Caco-2 (cell line): ENCODE measurements at regions not wholly inside any gene's neighbourhood (a gene's known extent, or its start where the extent isn't known, plus 50 kb on each side); places are given as distances from the start of the nearest gene placed in this dataset.

Experiments used
- BruUV-seq: library from RNA; stranded (reverse); fragments of 400-500 nt; replicated peaks from 2 replicates; lab custom pipeline; 2021; lab: Mats Ljungman, UMichigan
- CTCF ChIA-PET: fragments of 300-600 bp; sonication (Branson Sonifier 250); formaldehyde crosslinking; loops from one replicate; lab custom pipeline; 2022; ENCODE audit warnings: antibody characterized with exemption; lab: Charles Lee
- POLR2A ChIA-PET: fragments of 300-600 bp; sonication (Branson Sonifier 250); formaldehyde crosslinking; loops from one replicate; lab custom pipeline; 2022; ENCODE audit warnings: antibody characterized with exemption; lab: Charles Lee
- DNase-seq, 2 experiments: peaks; one replicate each; pipeline versions ENCODE4 v3.0.0 to v3.0.0-alpha.2; 2020 to 2022
- H3K27me3 ChIP-seq: replicated peaks from 2 replicates; pipeline ENCODE4 v1.6.0; 2011; ENCODE audit warnings: low read length; ENCODE audit not compliant: control insufficient read depth, insufficient read depth
- H3K36me3 ChIP-seq: 2 replicates; pipeline ENCODE4 v1.5.1; 2011; ENCODE audit warnings: low read length; ENCODE audit not compliant: control insufficient read depth, insufficient read depth
- H3K4me1 ChIP-seq: fragments of 250-450 bp; sonication (Bioruptor Pico); 2 replicates; pipeline ENCODE4 v1.5.1; 2020; ENCODE audit warnings: mild to moderate bottlenecking
- H3K4me3 ChIP-seq: 2 replicates; pipeline ENCODE4 v1.5.1; 2011; ENCODE audit warnings: low read depth, mild to moderate bottlenecking, control low read depth, low read length
- H3K9me3 ChIP-seq: fragments of 250-450 bp; sonication (Bioruptor Pico); 2 replicates; pipeline ENCODE4 v1.5.1; 2020; ENCODE audit warnings: mild to moderate bottlenecking, moderate library complexity
- H3K27ac Mint-ChIP-seq: one replicate; pipeline ENCODE4 v1.8.0; 2022; ENCODE audit warnings: mixed read lengths; ENCODE audit not compliant: unreplicated experiment
- H3K27me3 Mint-ChIP-seq: one replicate; pipeline ENCODE4 v1.8.0; 2022; ENCODE audit warnings: mixed read lengths; ENCODE audit not compliant: insufficient read depth, unreplicated experiment
- H3K36me3 Mint-ChIP-seq: one replicate; pipeline ENCODE4 v1.8.0; 2022; ENCODE audit warnings: mild to moderate bottlenecking, mixed read lengths; ENCODE audit not compliant: insufficient read depth, unreplicated experiment
- H3K4me1 Mint-ChIP-seq: one replicate; pipeline ENCODE4 v1.8.0; 2022; ENCODE audit warnings: low read depth, mixed read lengths; ENCODE audit not compliant: unreplicated experiment
- H3K4me3 Mint-ChIP-seq: one replicate; pipeline ENCODE4 v1.8.0; 2022; ENCODE audit warnings: mild to moderate bottlenecking, moderate library complexity, mixed read lengths; ENCODE audit not compliant: unreplicated experiment
- H3K9me3 Mint-ChIP-seq: one replicate; pipeline ENCODE4 v1.8.0; 2022; ENCODE audit warnings: mixed read lengths; ENCODE audit not compliant: unreplicated experiment
- intact Hi-C: fragments of 100-400 bp; cut with micrococcal nuclease; formaldehyde crosslinking; loops from one replicate; pipeline ENCODE4 v1.10.0; 2022; ENCODE audit not compliant: unreplicated experiment
- TF ChIP-seq, protein P1 (sequence below), 2 experiments: fragments of 200-600 bp in 1 of 2; IDR thresholded peaks; 1 replicate in 1 of 2; 2 replicates in 1 of 2; pipeline versions ENCODE4 v1.5.1 to v1.8.0; 2011 to 2022; ENCODE audit warnings: antibody characterized with exemption in 1 of 2, control low read depth in 1 of 2, inconsistent platforms in 1 of 2, low read depth in 1 of 2, low read length in 1 of 2, mild to moderate bottlenecking in 1 of 2, moderate library complexity in 1 of 2; ENCODE audit not compliant: insufficient read depth in 1 of 2, severe bottlenecking in 1 of 2, unreplicated experiment in 1 of 2

DNA sequence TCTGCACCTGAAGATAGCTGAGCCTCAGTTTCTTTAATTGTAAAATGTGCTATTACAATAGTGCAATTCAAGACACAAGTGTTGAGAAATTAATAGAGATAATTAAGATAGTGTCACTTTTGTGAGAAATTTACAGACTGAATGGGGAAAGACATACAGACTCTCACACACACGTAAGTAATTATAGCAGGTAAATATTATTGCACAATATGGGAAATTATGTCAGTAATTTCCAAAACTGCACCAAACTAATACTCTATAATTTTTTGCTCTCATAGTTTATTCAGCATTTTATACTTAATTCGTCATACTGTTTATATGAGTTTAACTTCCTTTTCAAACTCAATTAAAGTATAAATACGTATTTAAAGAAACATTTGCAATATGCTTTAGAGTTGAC lies 124.9 kb upstream of the GYPC start:
- no peaks in the 10 kb centered on the region for H3K4me1 Mint-ChIP-seq
- H3K4me3 Mint-ChIP-seq: no peak overlapping the region
- no TSS peak for BruUV-seq
- no peaks in the 10 kb centered on the region for H3K36me3 ChIP-seq
- H3K9me3 ChIP-seq: no peaks in the 10 kb centered on the region
- no peak for DNase-seq
- peaks cover 5% of the 10 kb centered on the region for H3K36me3 Mint-ChIP-seq
- TF ChIP-seq, protein P1, sequence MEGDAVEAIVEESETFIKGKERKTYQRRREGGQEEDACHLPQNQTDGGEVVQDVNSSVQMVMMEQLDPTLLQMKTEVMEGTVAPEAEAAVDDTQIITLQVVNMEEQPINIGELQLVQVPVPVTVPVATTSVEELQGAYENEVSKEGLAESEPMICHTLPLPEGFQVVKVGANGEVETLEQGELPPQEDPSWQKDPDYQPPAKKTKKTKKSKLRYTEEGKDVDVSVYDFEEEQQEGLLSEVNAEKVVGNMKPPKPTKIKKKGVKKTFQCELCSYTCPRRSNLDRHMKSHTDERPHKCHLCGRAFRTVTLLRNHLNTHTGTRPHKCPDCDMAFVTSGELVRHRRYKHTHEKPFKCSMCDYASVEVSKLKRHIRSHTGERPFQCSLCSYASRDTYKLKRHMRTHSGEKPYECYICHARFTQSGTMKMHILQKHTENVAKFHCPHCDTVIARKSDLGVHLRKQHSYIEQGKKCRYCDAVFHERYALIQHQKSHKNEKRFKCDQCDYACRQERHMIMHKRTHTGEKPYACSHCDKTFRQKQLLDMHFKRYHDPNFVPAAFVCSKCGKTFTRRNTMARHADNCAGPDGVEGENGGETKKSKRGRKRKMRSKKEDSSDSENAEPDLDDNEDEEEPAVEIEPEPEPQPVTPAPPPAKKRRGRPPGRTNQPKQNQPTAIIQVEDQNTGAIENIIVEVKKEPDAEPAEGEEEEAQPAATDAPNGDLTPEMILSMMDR (IDR thresholded peaks at IDR 0.05; ENCODE audit: insufficient read depth in 1 of 2, low read depth in 1 of 2, low read length in 1 of 2, severe bottlenecking in 1 of 2, unreplicated experiment in 1 of 2): no peak
- CTCF ChIA-PET: no interaction called here
- H3K9me3 Mint-ChIP-seq: no peaks in the 10 kb centered on the region
- peaks cover 16% of the 10 kb centered on the region for H3K27me3 Mint-ChIP-seq
- intact Hi-C loops: no loop called here
- no peak overlapping the region for H3K27ac Mint-ChIP-seq
- POLR2A ChIA-PET: no interaction called here
- no peak overlapping the region for H3K4me3 ChIP-seq
- no peaks in the 10 kb centered on the region for H3K27me3 ChIP-seq
- no peaks in the 10 kb centered on the region for H3K4me1 ChIP-seq

DNA sequence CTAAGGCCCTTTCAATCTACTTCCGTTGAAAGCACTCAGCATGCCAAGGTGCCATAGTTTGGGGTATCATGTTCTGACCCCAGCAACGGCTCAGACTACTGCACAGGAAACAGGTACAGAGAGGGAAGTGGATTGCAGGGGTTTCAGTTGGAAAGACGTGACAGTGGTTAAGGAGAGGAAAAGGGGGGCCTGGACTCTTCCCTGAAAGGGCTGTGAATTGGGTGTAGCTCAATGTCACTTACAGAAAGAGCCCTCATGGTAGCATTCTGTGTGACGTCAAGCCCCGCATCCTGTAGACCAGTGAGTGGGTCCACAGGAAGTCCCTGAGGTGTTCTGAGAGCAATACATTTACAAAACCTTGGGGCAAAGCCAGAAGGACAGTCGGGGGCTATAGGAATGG lies 121.5 kb upstream of the GYPC start:
- no peaks in the 10 kb centered on the region for H3K27me3 ChIP-seq
- ChIA-PET POLR2A (no interaction called here), CTCF (interaction anchor here (1.2 kb wide), 1 partner anchor 14 kb away, joined by 3 read pairs; no protein-coding TSS in a partner anchor)
- intact Hi-C loops: no loop called here
- Mint-ChIP-seq H3K36me3 (peaks cover 5% of the 10 kb centered on the region), H3K4me1 (no peaks in the 10 kb centered on the region), H3K4me3 (no peak overlapping the region), H3K9me3 (no peaks in the 10 kb centered on the region), H3K27ac (no peak overlapping the region), H3K27me3 (peaks cover 19% of the 10 kb centered on the region)
- no peaks in the 10 kb centered on the region for H3K36me3 ChIP-seq
- H3K4me1 ChIP-seq: no peaks in the 10 kb centered on the region
- H3K9me3 ChIP-seq: no peaks in the 10 kb centered on the region
- BruUV-seq: no TSS peak
- no peak for DNase-seq
- no peak overlapping the region for H3K4me3 ChIP-seq
- TF ChIP-seq, protein P1 (IDR thresholded peaks at IDR 0.05; ENCODE audit: insufficient read depth in 1 of 2, low read depth in 1 of 2, low read length in 1 of 2, severe bottlenecking in 1 of 2, unreplicated experiment in 1 of 2): no peak

DNA sequence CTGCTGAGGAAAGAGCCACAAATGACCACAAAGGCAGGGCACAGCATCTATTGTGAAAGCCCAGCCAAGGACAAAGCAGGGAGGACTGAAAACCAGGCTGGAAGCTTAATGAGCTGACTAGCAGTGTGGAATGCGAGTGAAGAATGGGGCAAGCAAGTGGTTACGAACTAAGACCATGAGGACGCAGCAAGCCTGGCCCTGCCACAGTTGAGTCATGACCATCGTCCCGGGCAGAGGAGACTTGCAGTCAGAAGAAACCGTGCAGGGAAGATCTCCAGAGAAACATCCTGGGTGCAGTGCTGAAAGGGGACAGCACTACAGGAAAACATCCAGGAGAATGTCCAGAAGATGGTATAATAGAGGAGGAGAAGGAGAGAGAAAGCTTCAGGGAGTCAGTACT lies 120.5 kb upstream of the GYPC start:
- Mint-ChIP-seq H3K9me3 (peaks cover under 1% of the 10 kb centered on the region), H3K4me1 (no peaks in the 10 kb centered on the region), H3K27me3 (peaks cover 19% of the 10 kb centered on the region), H3K27ac (no peak overlapping the region), H3K4me3 (no peak overlapping the region), H3K36me3 (peaks cover 5% of the 10 kb centered on the region)
- no peak for DNase-seq
- Histone ChIP-seq H3K9me3 (no peaks in the 10 kb centered on the region), H3K4me3 (no peak overlapping the region), H3K36me3 (no peaks in the 10 kb centered on the region), H3K27me3 (no peaks in the 10 kb centered on the region), H3K4me1 (no peaks in the 10 kb centered on the region)
- TF ChIP-seq, protein P1 (IDR thresholded peaks at IDR 0.05; ENCODE audit: insufficient read depth in 1 of 2, low read depth in 1 of 2, low read length in 1 of 2, severe bottlenecking in 1 of 2, unreplicated experiment in 1 of 2): no peak
- POLR2A ChIA-PET: no interaction called here
- BruUV-seq: no TSS peak
- intact Hi-C loops: no loop called here
- CTCF ChIA-PET: no interaction called here
